Tibial nerve (tissue), 4 donors: ENCODE measurements at regions not wholly inside any gene's neighbourhood (a gene's known extent, or its start where the extent isn't known, plus 50 kb on each side); places are given as distances from the start of the nearest gene placed in this dataset.

Experiments
- DNase-seq, 2 donors: peaks; one replicate each; pipeline ENCODE4 v3.0.0-alpha.2; 2019; ENCODE audit warnings: low spot score in 2 of 2
- H3K27ac ChIP-seq, 4 donors: fragments of 200-600 bp; sonication (generic) in 3 of 4; one replicate each; pipeline ENCODE4 v1.5.1; 2017 to 2019; ENCODE audit warnings: mild to moderate bottlenecking in 1 of 4
- H3K27me3 ChIP-seq, 2 donors: fragments of 200-600 bp; sonication (generic) in 1 of 2; one replicate each; pipeline versions ENCODE4 v1.5.1 to v1.6.0; 2017 to 2019
- H3K36me3 ChIP-seq, 3 donors: fragments of 200-600 bp; sonication (generic); one replicate each; pipeline ENCODE4 v1.5.1; 2018 to 2019
- H3K4me1 ChIP-seq, 4 donors: fragments of 200-600 bp; sonication (generic) in 3 of 4; one replicate each; pipeline ENCODE4 v1.5.1; 2017 to 2019
- H3K4me3 ChIP-seq, 4 donors: fragments of 200-600 bp; sonication (generic) in 3 of 4; one replicate each; pipeline ENCODE4 v1.5.1; 2017 to 2019; ENCODE audit warnings: mild to moderate bottlenecking in 1 of 4, moderate library complexity in 1 of 4
- H3K9me3 ChIP-seq, 4 donors: fragments of 200-600 bp; sonication (generic) in 3 of 4; one replicate each; pipeline ENCODE4 v1.5.1; 2017 to 2019
- CTCF ChIP-seq, 5 experiments: fragments of 200-600 bp in 3 of 5; fragments of 450-650 bp in 2 of 5; sonication (generic) in 3 of 5; IDR thresholded peaks; one replicate each; pipeline ENCODE4 v1.5.1; 2016 to 2019; ENCODE audit warnings: antibody characterized with exemption in 5 of 5, mild to moderate bottlenecking in 3 of 5, moderate library complexity in 2 of 5
- EP300 ChIP-seq, 2 donors: sonication (generic); formaldehyde crosslinking; IDR thresholded peaks; one replicate each; pipeline ENCODE4 v1.6.1; 2017; ENCODE audit warnings: antibody characterized with exemption in 2 of 2, mild to moderate bottlenecking in 1 of 2
- POLR2A ChIP-seq, 2 donors: fragments of 450-650 bp; IDR thresholded peaks; one replicate each; pipeline ENCODE4 v1.6.1; 2017; ENCODE audit warnings: antibody characterized with exemption in 2 of 2, mild to moderate bottlenecking in 2 of 2, moderate library complexity in 2 of 2
- WGBS, 2 donors: methylation state at CpG; one replicate each; pipeline ENCODE4 v1.1.5; 2018; 5-methylcytosine and 5-hydroxymethylcytosine counted together

DNA sequence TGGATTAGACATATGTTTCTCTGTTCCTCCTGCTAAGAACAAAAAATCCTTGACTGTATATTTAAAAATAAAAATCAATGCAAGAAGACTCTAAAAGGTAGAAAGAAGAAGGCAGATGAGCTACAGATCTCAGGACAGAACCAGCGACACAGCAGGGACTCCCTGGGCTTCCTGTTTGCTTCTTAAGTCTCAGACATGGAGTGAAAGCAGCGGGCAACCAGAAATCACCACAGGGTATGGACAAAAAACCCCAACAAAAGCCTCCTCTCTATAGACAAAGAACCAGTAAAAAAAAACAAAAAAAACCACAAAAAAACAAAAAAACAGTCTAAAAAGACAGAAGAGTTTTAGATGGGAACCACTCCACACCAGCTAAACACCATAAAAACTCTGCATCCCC, 971.0 kb upstream of the GYPC start:
- no peak overlapping the region for H3K4me3 ChIP-seq
- no peaks in the 10 kb centered on the region for H3K27me3 ChIP-seq
- no peaks in the 10 kb centered on the region for H3K36me3 ChIP-seq
- TF ChIP-seq POLR2A (IDR thresholded peaks at IDR 0.05): no peak
- TF ChIP-seq EP300 (IDR thresholded peaks at IDR 0.05): no peak
- TF ChIP-seq CTCF (IDR thresholded peaks at IDR 0.05): no peak
- H3K4me1 ChIP-seq: no peaks in the 10 kb centered on the region
- DNase-seq: no peak
- no peak overlapping the region for H3K27ac ChIP-seq
- no peaks in the 10 kb centered on the region for H3K9me3 ChIP-seq
- WGBS, 2 donors: 77 to 87% methylated on average over 2 of the region's 2 CpGs

GRCh38 chr2:125696560-125696959, 959.4 kb upstream of the GYPC start:
- H3K4me1 ChIP-seq: peaks cover 0 to 4% (median 0%) of the 10 kb centered on the region in 4 donors
- H3K27me3 ChIP-seq: no peaks in the 10 kb centered on the region
- no peak for TF ChIP-seq CTCF (IDR thresholded peaks at IDR 0.05)
- no peaks in the 10 kb centered on the region for H3K9me3 ChIP-seq
- no peak overlapping the region for H3K27ac ChIP-seq
- 12 to 23% methylated on average over 2 of the region's 2 CpGs for WGBS, 2 donors
- DNase-seq: no peak
- H3K36me3 ChIP-seq: no peaks in the 10 kb centered on the region
- H3K4me3 ChIP-seq: no peak overlapping the region

DNA sequence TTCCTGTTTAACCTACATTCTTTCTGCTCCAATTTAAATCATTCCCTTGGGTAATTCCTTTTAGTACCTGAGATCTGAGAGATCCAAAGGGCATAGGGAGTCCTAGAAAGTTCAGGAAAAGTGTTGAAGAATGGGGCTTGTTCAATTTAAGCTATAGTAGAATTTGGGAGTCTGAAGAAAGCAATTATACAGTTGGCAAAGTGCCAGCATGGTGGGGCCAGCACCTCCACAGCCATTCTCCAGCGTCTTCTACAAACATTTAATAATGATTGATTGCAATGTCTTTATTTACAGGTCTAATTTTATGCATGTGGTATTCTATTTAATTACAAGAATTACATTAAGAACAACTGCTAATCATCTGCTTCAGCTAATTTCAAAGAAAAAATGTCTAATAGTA, 957.7 kb upstream of the GYPC start:
- H3K36me3 ChIP-seq: no peaks in the 10 kb centered on the region
- H3K27ac ChIP-seq: no peak overlapping the region
- H3K4me3 ChIP-seq: no peak overlapping the region
- H3K27me3 ChIP-seq: no peaks in the 10 kb centered on the region
- no peak for DNase-seq
- TF ChIP-seq POLR2A (IDR thresholded peaks at IDR 0.05) (no peak), CTCF (IDR thresholded peaks at IDR 0.05) (no peak), EP300 (IDR thresholded peaks at IDR 0.05) (no peak)
- H3K9me3 ChIP-seq: no peaks in the 10 kb centered on the region
- H3K4me1 ChIP-seq: peaks cover 0 to 4% (median 0%) of the 10 kb centered on the region in 4 donors
- 56 to 60% methylated on average over 1 of the region's 1 CpG for WGBS, 2 donors

DNA sequence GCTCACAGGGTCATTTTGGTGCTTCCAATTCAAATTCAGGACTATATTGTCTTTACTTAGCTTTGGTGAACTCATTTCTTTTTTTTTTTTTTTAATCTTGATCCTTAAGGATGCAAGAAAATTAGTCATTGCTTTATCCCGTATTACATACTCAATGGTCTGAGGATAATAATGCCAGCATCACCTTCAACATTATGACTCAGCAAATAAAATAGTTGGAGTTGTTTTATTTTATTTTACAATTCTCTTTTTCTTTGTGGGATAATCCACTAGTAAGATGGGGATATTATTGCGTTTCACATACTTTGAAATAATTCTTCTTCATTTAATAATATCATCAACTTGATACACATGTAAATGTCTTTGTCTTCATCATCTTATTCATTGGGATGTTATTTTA, 954.9 kb upstream of the GYPC start:
- H3K4me1 ChIP-seq: peaks cover 0 to 4% (median 0%) of the 10 kb centered on the region in 4 donors

GRCh38 chr2:125707611-125708010, 948.3 kb upstream of the GYPC start:
- no peaks in the 10 kb centered on the region for H3K9me3 ChIP-seq
- WGBS, 2 donors: 41 to 44% methylated on average over 1 of the region's 1 CpG
- H3K36me3 ChIP-seq: no peaks in the 10 kb centered on the region
- H3K27ac ChIP-seq: no peak overlapping the region
- H3K4me1 ChIP-seq: no peaks in the 10 kb centered on the region
- no peaks in the 10 kb centered on the region for H3K27me3 ChIP-seq
- no peak overlapping the region for H3K4me3 ChIP-seq
- no peak for DNase-seq
- TF ChIP-seq EP300 (IDR thresholded peaks at IDR 0.05): no peak

More for the DNA sequence above, 954.9 kb upstream of the GYPC start:
- no peak overlapping the region for H3K27ac ChIP-seq
- WGBS, 2 donors: 88% methylated on average over 2 of the region's 2 CpGs
- H3K4me3 ChIP-seq: no peak overlapping the region
- H3K36me3 ChIP-seq: no peaks in the 10 kb centered on the region
- H3K9me3 ChIP-seq: no peaks in the 10 kb centered on the region
- no peak for DNase-seq
- TF ChIP-seq EP300 (IDR thresholded peaks at IDR 0.05): no peak
- TF ChIP-seq POLR2A (IDR thresholded peaks at IDR 0.05): no peak
- no peaks in the 10 kb centered on the region for H3K27me3 ChIP-seq

DNA sequence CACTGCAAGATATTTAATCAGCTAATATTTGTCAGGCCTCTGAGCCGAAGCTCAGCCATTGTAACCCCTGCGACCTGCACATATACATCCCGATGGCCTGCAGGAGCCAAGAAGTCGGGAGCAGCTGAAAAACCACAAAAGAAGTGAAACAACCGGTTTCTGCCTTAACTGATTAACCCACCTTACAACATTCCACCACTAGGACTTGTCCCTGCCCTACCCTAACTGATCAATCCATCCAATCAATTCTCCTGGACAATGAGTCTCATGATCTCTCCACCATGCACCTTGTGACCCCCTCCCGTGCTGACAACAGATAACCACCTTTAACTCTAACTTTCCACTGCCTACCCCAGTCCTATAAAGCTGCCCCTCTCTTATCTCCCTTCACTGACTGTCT, 945.4 kb upstream of the GYPC start:
- 67 to 78% methylated on average over 6 of the region's 6 CpGs for WGBS, 2 donors
- no peaks in the 10 kb centered on the region for H3K27me3 ChIP-seq

More for the DNA sequence above, 945.4 kb upstream of the GYPC start:
- DNase-seq: no peak
- Histone ChIP-seq H3K27ac (no peak overlapping the region), H3K9me3 (no peaks in the 10 kb centered on the region), H3K4me1 (no peaks in the 10 kb centered on the region), H3K4me3 (no peak overlapping the region), H3K36me3 (no peaks in the 10 kb centered on the region)
- no peak for TF ChIP-seq POLR2A (IDR thresholded peaks at IDR 0.05)
- no peak for TF ChIP-seq EP300 (IDR thresholded peaks at IDR 0.05)
- no peak for TF ChIP-seq CTCF (IDR thresholded peaks at IDR 0.05)
